Activated T-cell treated with anti-CD3 and anti-CD28 coated beads, Interleukin-2, amount 50 U/mL, for 1 hour (primary cell): ENCODE measurements at regions not wholly inside any gene's neighbourhood (a gene's known extent, or its start where the extent isn't known, plus 50 kb on each side); places are given as distances from the start of the nearest gene placed in this dataset.
"Not testable (repeated sequence)": the region's sequence is repeated elsewhere in the genome, so short reads cannot be mapped to it uniquely, and the experiment has no call there.

Source experiments
- DNase-seq: peaks from one replicate; pipeline ENCODE4 v3.0.0-alpha.2; 2020

- no peak for DNase-seq
Observed at GRCh38 chr5:174901336-174901735, 177.0 kb downstream of the MSX2 start.

GRCh38 chr5:174900240-174900865, 176.0 kb downstream of the MSX2 start:
- DNase-seq: no peak

- no peak for DNase-seq
Observed at GRCh38 chr5:174897281-174897950, 173.0 kb downstream of the MSX2 start.

DNA sequence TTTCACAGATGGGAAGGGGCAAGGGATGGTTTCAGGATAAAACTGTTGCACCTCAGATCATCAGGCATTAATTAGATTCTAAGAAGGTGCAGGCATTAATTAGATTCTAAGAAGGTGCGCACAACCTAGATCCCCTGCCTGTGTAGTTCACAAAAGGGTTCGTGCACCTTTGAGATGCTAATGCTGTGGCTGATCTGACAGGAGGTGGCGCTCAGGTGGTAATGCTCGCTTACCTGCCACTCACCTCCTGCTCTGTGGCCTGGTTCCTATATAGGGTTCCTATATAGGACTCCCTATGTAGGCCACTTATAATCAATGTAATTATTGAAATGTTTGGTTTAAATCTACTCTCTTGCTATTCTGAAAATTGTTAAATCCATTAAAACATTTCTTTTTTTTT, 171.0 kb downstream of the MSX2 start:
- DNase-seq: no peak

- DNase-seq: no peak
Observed at GRCh38 chr5:174892742-174893141, 168.4 kb downstream of the MSX2 start.

DNA sequence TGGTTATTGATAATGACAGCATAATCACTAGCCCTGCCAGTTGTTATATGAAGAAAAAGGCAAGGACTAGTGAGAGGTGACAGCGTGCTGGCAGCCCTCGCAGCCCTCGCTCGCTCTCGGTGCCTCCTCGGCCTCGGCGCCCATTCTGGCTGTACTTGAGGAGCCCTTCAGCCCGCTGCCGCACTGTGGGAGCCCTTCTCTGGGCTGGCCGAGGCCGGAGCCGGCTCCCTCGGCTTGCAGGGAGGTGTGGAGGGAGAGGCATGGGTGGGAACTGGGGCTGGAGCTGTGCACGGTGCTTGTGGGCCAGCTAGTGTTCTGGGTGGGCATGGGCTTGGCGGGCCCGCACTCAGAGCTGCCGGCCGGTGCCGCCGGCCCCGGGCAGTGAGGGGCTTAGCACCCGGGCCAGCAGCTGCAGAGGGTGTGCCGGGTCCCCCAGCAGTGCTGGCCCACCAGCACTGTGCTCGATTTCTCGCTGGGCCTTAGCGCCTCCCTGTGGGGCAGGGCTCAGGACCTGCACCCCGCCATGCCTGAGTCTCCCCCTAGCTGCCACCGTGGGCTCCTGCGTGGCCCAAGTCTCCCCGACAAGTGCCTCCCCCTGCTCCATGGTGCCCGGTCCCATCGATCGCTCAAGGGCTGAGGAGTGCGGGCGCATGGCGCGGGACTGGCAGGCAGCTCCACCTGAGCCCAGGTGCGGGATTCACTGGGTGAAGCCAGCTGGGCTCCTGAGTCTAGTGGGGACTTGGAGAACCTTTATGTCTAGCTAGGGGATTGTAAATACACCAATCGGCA, 156.2 kb downstream of the MSX2 start:
- not testable (repeated sequence) for DNase-seq

- no peak for DNase-seq
Observed at GRCh38 chr5:174877987-174878386, 153.6 kb downstream of the MSX2 start.

GRCh38 chr5:174872271-174872670, 147.9 kb downstream of the MSX2 start:
- DNase-seq: no peak

GRCh38 chr5:174852143-174852542, 127.8 kb downstream of the MSX2 start:
- DNase-seq: no peak

- DNase-seq: no peak
Observed at GRCh38 chr5:174850565-174851169, 126.3 kb downstream of the MSX2 start.

GRCh38 chr5:174849426-174849825, 125.0 kb downstream of the MSX2 start:
- DNase-seq: no peak

- DNase-seq: no peak
Observed at GRCh38 chr5:174844971-174845370, 120.6 kb downstream of the MSX2 start.

- DNase-seq: no peak
Observed at GRCh38 chr5:174843263-174844250, 119.2 kb downstream of the MSX2 start.

DNA sequence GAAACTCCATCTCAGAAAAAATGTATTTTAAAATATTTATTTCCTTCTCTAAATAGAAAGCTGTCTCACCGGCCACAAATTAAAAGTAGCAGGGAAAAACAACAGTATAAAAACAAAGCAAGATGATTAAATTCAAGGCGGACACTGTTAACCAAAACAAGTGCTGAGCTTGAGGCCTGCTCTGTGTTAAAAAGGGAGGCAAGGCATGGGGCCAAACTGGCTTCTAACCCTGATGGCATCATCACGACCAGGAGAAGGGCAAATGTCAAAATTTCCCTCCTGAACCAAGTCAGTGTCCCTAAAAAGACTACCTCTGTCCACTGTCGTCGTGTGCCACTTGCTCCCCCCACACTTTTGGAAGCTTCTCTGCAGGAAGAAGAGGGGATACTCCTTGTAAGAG, 116.1 kb downstream of the MSX2 start:
- no peak for DNase-seq

GRCh38 chr5:174839196-174839595, 114.8 kb downstream of the MSX2 start:
- no peak for DNase-seq

DNA sequence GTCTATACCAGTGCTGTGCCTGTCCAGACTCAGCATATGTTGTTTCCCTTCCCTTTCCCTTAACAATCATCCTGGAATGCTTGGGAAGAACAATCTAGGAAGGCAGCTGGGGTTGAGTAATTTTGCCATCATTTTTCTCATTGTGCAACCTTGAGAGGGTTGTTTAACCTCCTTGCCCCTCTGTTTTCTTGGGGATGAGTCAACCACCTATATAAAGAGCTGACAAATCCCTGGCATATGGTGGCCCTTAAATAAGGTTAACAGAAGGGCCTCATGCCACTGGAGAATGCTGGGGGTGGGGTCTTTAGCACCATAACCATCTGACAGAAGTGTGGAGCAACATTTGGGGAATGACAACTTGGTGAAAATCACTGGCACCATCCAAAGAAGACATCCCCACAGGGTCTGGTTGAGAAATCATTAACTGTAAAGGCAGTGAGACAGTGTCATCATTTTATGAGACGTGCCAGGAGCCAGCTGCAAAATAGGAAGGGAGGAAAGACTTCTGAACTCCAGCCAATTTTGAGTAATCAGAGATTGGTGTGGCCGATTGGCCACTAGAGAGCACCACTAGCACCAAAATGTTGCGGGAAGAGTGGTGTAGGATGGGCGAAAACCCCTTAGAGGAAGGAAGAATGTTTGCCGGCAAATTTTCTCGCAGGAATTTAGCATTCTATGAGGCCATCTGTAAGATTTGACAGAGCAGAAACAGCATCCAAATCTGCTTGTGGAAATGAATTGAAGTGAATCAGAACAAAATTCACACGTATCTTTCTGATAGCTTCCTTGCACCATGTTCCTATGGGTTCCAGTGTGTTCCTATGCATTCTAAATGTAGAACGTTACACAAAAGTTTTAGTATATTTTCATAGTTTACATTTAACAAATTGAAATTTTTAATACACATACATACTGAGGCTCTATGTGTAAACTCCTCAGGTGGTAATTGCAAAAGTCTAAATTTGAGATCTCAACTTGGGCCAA, 113.8 kb downstream of the MSX2 start:
- DNase-seq: no peak

DNA sequence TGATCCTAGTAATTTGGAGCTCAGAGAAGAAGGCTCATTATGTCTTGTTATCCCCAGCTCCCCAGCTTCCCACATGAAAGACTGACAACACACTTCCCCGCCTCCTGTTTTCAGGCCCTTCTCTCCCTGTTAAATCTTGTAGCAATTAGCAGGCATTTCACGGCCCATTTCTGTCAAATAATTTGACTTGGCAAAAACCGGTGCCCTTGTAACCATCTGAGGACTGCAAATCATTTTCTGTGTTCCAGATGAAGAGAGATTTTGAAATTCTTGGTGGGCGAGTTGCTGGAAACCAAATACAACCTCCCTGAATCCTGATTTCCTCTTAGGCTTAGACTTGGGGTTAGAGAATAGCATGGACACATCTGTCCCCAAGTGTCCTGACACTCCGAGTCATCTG, 109.7 kb downstream of the MSX2 start:
- no peak for DNase-seq

- DNase-seq: no peak
Observed at GRCh38 chr5:174832811-174833210, 108.4 kb downstream of the MSX2 start.

DNA sequence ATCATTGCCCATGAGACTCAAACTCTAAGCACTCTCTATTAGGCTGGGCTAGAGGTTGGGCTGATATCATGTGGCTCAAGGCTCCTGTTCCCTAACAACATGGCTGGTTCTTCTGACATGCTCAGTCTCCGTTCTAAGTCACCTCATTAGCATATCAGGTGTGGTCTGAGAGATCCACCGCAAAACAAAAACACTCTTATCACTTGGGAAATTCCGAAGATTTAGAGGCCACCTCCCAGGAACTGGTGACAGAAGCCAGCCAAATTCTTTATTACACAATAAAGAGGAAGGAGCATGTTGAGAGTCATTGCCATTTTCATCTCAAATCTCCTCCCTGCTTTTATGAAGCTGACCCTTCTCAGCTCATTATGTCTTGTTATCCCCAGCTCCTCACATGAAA, 107.6 kb downstream of the MSX2 start:
- no peak for DNase-seq

- DNase-seq: no peak
Observed at GRCh38 chr5:174831031-174831660, 106.8 kb downstream of the MSX2 start.

DNA sequence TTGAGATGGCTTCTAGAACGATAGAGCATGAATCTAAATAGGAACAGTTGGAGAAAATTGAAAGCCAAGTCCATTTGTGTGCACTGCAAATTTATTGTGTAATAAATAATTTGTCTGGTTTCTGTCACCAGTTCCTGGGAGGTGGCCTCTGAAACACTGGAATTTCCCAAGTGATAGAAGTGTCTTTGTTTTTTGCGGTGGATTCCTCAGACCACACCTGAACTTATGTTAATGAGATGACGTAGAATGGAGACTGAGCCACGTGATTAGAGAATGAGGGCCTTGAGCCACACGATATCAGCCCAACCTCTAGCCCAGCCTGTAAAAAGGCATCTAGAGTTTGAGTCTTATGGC, 105.1 kb downstream of the MSX2 start:
- no peak for DNase-seq
